AG08396 (cell line): ENCODE measurements at regions not wholly inside any gene's neighbourhood (a gene's known extent, or its start where the extent isn't known, plus 50 kb on each side); places are given as distances from the start of the nearest gene placed in this dataset.
A peak's percentile ranks its signal among the peaks of the same experiment; 100 is the strongest.

ENCODE experiments used
- DNase-seq: peaks from one replicate; pipeline ENCODE4 v3.0.0; 2012; ENCODE audit warnings: low spot score, mixed read lengths

DNA sequence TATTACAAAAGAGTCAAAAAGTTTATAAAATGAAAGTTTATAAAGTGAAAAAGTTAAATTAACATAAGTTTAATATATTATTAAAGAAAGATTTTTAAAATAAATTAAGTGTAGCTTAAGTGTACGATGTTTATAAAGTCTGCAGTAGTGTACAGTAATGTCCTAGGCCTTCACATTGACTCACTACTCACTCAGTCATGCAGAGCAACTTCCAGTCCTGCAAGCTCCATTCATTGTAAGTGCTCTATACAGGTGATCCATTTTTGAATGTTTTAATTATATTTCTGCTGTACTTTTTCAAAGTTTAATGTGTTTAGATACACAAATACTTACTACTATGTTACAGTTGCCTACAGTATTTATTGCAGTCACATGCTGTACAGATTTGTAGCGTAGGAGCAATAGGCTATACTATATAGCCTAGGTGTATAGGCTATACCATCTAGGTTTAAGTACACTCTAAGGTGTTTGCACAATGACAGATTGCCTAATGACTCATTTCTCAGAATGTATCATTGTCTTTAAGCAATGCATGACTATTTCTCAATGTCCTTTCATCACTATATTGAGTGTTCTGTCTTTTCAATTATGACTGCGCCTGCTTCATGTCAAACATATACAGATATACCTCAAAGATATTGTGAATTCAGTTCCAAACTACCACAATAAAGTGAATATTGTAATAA, 1110.3 kb upstream of the MAP3K7 start:
- no peak for DNase-seq

DNA sequence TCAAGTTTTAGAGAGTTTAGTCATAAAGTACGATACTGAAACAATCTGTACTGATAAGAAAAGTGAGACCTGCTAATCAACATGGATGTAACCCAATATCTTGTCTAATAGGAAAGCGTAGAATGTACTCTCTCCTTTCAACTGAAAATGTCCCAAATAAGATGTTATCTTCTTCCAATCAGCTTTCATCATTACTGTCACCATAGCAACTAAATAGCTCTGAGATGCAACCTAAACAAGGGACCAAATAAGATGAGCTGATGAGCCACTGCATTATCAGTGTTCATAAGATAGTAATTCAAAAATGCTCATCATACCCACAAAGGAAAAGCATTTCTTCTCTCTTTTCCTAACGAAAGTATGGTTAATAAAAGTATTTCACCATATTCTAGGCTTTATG, 1108.3 kb upstream of the MAP3K7 start:
- DNase-seq: no peak

DNA sequence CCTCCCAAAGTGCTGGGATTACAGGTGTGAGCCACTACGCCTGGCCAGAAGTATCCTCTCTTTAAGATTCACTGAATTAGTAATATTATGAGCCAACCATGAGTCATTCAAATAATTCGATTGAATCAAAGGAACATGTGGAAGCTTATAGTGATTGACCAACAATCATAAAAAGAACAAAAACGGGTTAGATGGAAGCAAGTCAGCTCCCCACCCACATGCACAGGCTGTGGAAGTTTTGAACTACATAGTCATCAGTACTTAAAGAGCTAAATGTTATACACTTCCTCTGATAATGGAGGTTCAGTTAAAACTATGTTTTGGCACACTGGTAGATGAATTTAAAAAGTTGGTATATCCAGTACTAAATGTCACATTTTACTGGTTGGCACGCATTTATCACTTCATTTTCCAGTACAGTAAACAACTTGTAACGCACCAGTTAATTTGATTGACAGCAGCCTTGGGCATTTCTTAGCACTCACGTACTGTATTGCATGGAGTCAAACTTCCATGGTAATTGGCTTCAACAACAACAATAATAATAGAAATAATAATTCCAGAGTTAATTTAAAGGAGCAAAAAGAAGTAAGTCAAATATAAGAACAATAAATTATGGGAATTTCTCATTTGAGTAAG, 1107.3 kb upstream of the MAP3K7 start:
- no peak for DNase-seq

DNA sequence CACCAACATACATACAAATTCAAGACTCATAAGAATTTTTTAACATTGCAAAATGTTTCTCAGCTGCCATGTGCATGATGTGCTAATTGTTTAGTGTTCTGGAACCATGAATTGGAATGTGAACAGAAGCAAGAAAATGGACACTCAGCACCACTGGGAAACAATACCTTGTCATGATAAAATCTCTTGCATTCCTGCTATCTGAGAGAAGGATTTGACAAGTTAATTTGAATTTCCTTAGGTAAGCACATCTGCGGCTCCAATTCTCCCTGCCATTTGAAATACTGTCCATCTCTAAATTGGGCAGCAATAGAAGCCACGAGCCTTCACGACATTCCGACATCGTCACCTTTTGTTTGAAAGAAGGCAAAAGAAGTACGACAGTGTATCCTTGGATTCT, 1104.6 kb upstream of the MAP3K7 start:
- DNase-seq: no peak

DNA sequence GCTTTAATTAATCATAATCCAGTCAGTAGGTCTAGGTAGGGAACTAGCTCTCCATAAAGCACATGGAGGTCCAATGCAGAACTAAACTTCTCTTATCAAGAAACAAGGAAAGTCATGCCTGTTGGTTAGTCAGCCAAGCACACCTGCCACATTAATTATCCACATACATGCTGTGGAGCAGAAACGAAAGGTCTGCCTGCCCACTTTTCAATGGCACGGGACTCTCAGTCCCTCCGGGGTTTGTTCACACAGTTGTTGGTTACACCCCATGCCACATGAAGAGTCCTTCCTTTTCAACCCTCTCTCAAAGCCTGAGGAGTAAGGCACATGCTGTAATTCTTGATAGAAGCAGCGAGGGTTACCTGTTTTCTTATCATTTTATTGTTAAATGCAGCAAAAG, 1096.4 kb upstream of the MAP3K7 start:
- DNase-seq: no peak

DNA sequence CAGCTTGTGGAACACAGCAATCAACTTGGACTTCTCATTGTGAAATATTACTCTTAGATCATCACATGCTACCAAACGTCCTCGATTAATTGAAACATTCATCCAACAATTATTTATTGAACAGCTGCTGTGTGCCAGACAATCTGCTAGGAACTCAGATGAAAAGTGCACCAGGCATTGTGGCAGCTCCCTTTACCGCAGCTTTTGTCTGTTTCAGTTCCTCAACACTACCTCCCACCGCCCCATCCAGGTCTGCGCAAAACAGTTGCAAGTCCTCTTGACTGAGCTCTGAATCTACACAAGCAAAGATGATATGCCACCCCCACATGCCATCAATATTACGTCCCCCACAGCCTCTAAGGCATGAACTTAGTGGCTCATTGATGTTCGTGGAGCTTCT, 1094.4 kb upstream of the MAP3K7 start:
- no peak for DNase-seq

DNA sequence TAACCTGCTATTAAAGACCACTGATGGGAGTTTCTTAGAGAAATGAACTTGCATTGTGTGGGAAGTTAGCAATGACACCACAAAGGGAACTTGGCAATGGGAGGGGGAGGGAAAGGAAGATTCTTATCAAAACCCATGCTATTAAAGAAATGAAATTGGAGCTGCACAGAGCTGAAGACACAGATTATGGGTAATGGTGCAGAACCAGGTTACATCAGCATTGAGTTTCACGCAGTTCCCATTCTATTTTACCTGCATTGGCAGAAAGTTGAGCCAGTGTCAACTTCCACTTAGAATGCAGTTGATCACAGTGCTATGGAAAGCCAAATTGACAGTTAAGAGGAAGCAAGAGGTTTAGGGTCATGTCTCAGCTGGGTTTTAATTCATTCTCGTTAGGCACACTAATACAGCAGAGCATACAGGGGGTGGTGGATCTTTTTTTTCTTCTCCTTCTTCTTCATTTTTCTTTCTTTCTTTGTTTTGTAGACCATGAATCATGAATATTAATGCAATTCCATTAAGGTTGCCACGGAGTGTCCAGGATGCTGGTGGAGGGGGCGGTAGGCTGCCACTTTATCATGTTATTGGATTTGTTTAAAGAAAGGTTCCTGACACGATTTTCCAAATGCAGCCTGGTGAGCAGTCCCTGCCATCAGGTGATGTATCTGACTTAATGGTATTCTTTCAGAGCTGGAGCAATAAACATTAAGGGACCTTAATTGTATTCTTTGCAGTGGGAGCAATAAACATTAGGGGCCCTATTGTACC, 1092.0 kb upstream of the MAP3K7 start:
- DNase-seq: no peak

DNA sequence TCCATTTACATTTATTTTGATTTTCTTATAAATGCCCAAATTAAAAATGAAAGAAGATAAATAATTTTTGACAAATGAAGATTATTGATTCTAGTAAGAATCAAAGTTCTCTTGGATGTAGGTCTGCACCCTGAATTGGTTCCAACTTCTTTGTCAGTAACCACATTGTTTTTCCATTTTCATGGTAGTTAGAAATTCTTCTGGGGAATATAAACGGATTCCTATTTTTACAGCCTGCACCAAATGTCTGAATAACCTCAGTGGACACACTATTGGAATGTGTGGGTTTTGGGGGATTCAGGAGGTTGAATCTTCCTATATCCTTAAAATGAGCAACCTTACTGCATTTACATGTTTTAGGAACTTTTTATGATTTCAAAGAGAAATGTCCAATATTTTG, 1085.3 kb upstream of the MAP3K7 start:
- DNase-seq: no peak

DNA sequence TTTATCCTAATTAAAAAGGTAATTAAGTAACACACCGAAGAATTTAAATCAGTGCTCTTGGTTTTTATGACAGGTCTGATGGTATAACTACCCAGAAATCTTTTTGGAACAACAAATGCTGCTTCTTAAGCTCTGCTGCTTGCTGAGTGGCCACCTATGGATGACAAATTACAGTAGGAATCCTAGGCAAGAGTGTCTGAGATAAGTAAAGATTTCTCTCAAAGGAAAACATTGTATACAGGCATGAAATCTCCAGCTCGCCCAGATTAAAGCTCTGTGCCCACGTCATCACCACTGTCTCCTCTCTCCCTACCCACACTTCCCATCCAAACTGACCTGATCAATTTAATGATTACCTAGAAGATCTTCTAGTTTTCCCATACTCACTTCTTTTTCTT, 1083.0 kb upstream of the MAP3K7 start:
- DNase-seq: no peak

DNA sequence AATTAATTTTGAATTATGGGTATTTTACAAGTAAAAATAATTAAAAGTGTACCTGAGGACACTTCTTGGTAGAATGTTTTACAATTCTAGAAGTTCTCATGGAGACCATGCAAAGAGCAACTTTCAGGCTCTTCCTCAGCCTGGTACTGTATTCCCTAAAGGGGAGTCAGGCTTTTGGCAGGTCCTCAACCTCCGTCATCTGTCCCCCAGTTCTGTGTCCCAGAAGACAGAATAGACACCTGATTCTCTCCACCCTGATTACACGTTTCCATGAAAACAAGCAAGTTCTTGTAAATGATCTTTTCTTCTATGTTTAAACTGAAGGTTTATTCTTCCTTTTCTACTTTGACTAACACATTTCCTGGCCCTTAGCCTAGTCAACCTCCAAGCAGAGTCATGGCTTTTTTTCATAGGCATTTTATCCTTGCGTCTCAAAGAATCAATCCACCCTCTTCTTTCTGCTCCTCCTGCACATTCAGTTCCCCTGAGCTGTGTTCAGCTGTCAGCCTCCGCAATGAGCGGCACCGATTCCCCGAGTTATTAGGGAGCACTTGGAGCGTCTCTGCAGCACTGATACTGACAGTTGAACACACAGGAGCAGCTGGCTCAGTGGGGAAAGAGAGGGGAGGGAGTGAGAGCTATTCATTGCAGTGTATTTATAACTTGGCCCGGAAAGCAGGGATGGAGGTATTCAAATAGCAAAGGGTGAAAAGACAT, 1082.4 kb upstream of the MAP3K7 start:
- peak; percentile 8 for DNase-seq

DNA sequence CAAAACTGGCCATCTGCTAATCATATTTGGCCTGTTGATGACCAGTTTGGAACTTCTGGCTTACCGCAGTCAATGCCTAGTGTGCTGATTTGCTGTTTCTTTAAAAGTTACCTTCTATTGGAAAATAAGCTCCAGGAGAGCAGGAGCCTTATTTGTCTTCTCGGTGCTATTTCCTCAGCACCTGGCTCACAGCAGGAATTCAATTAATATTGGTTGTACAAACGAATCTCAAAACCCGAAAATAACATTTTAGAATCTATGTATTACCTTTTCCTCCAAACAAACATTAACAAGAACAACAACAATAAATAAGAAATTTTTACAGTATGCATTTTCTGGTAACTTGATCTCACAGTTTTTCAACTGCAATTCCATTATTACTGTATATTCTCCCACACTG, 1080.7 kb upstream of the MAP3K7 start:
- DNase-seq: no peak

DNA sequence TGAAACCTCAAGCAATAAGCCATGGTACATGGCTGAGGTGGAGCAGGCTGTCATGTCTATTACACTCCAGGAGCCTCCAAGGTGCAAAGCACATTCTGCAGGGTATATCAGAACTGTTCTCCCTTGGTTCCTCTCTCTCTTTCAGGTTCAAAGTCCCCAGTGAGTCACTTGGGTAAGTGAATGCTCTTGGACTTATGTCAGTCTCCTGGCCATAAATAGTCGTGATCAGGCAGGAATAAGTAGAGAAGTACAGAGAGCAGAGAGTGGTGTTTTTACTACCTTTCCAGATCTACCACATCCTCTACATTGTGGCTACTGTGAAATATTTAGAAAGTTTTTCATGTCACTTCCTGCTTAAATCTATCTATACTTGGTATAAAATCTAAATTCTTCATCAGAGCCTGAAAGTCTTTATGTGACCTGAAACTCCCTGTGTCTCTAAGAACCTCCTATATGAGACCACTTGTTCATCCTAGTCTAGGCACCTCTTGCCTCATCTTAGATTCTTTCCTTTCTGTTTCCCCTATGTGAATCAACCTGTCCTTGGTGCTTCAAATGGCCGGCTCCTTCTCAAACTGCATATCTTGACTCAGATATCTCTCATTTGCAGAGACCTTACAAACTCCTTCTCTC, 1077.6 kb upstream of the MAP3K7 start:
- DNase-seq: no peak

DNA sequence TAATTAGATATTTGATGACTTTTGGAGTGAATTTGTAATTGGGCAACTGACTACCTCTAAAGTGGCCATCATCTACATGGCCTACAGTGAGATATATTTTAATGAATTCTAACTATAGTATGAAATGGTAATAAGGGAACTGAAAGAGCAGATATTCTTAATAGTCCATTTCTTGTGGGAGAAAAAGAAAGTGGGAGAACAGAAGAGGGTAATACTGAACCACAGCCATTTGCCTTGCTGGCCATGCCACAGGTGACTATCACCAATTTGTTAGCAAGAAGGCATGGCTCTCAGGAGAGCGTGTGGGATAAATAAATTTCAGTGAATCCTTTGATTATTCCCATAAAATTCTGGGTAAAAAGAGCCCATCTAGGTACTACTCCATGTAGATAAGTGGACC, 1074.0 kb upstream of the MAP3K7 start:
- no peak for DNase-seq

DNA sequence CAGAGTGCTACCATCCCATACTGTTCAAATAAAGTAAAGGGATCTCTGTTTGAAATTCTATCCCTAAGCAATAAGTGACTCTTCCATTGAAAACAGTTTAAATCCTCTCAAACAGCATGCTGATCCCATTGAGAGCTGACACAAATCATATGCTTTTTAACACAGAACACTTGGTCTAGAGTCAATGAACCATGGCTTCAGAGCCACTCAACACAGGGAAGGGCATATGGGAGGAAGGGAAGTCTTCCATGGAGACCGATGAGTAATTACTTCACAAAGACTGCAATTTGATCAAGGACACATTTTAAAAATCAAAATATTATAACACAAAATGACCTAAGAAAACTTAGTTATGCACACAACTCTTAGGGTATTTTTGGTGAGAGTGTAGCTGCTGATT, 1073.0 kb upstream of the MAP3K7 start:
- no peak for DNase-seq

DNA sequence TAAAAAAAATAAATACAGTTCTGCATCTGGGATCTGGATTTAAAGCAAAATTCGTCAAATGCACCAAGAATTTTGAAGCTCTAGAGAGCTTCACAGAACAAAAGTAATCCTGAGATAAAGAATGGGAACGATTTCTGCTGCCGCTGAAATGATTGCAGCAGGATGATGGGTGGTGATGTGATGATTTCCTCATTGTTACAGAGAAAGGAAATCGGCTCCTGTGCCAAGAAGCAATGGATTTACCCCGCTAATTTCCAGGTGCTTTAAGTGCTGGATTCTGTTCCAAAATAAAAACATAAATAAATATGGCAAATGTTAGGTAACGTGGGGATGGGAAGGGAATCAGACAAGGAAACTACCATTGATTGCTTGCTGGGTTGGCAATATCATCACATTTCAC, 1067.9 kb upstream of the MAP3K7 start:
- DNase-seq: no peak

DNA sequence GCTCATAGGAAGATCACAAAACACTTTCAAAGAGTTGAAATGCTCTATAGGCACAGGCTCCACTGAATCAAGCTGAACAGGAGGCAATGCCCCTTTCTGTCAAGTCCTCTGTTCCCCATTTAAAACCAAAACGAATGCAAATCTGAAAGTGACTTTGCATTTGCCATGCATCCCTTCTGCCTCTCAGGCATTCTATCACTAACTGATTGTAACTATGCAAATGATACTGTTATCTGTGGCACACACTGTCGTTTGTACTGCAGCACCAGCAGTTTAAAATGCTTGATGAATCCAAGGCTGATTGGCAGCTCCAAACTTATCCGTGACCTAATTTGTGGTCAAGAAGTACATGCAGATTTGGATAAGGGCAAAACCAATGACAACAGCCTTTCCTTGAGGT, 1067.5 kb upstream of the MAP3K7 start:
- no peak for DNase-seq

DNA sequence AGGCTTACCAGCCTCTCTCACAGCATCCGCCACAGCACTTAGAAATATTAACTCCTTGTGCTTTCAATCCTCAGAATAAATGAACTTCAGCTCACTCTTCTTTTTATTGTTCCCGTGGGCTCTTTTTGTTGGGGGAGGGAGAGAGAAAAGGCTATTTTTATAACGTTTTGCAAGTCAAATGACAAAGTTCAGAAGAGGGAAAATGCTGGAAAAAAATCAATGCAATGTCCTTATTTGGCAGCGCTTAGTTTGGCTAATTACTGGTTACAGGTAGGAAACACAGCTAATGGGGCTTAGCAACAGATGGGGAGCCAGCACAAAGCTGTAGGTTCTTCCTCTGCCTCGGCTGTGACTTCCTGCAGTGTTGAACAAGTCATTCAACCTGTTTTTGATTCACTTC, 1067.0 kb upstream of the MAP3K7 start:
- no peak for DNase-seq

DNA sequence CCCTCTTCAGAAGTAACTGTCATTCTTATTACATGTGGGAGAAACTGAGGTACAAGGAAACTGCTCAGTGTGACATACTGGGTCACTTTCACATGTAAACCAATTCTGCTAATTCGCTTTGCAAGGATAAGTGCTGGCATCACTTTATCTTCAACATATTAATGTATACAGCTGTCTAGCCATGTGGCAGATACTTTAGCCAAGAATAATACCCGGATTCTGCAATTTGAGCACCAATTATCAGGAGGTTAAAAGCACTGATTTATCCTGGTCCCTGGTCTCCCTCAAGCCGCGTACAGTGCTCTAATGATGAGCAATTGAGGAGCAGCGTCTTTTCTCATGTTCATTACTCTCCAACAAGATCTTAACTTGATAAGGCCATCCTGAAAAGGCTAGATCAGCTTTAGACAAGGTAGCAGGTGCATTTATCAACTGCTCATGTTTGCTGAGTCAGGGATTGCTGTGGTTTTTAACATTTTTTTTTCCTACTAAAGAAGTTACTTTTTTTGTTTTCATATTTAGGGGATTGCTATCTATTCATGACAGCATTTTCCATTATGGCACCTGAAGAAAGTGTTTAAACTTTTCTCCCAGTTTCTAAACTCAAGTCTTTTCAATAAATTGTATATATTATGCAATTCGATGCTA, 1066.3 kb upstream of the MAP3K7 start:
- no peak for DNase-seq

DNA sequence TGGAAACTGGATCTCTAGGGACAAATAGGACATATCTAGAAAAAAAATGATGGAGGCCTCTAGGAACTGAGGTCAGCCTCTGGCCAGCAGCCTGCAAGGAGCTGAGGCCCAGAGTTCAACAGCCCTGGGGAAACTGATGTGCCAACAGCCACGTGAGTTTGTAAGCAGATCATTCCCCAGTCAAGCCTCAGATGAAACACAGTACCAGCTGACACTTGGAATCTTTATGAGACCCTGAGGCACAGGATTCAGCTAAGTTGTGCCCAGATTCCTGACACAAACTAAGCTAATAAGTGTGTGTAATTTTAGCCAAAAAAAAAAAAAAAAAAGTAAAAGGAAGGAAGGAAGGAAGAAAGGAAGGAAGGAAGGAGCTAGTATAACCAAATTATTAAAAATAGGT, 1059.8 kb upstream of the MAP3K7 start:
- no peak for DNase-seq

DNA sequence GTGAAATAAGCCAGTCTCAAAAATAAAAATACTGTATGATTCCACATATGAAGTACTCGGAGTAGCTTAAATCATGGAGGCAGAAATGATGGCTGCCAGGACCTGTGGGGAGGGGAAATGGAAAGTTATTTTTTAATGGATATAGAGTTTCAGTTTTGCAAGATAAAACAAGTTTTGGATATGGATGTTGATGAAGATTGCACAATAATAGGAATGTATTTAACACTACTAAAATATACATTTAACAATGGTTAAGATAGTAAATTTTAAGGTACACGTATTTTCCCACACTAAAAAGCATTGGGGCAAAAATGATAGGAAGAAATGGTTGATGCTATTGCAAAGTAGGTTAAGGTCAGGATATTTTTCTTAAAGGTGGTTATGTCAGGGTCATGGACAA, 1058.9 kb upstream of the MAP3K7 start:
- no peak for DNase-seq

DNA sequence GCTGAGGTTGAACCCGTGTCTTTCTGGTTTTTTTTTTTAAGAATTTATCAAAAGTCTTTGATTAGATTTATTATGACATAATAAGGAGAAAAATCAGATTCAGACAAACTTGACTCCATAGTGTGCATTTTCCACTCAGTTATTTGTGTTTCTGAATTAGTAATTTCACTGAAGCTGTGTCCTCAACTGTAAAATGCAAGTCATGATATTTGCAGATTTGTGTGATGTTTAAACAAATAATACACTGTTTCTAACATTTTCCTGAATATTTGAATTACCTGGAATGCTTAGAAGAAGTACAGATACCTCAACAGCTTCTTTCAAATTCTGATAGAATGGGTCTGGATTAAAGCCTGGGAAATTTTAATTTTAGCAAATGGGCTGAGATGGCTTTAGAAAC, 1050.3 kb upstream of the MAP3K7 start:
- no peak for DNase-seq

DNA sequence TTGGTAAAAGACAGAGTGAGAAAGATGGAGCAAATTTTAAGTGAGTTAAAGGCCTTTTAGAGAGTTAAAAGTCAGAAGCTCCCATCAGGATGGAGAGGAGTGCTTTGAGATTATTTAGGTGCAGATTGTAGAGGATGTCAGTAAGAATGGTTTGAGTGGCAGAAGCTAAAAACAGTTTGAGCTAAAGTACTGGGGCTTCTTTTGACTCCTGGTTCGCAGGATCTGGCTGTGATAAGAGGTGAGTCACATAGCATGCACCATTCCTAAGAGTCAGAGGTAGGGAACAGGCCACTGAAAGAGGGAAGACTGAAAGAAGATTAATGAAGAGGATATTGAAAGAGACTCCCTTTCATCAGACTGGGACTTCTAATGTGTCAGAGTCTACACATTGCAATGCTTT, 1047.9 kb upstream of the MAP3K7 start:
- DNase-seq: no peak
